LNCaP clone FGC (cell line): ENCODE measurements at regions not wholly inside any gene's neighbourhood (a gene's known extent, or its start where the extent isn't known, plus 50 kb on each side); places are given as distances from the start of the nearest gene placed in this dataset.

Experiments used
- DNase-seq: peaks from one replicate; pipeline ENCODE4 v3.0.0-alpha.2; 2011; ENCODE audit warnings: low read depth
- H3K4me3 ChIP-seq: 2 replicates; pipeline ENCODE4 v1.5.1; 2011; ENCODE audit warnings: mild to moderate bottlenecking, low read depth, low read length, control low read depth
- TF ChIP-seq, protein P1 (sequence below): IDR thresholded peaks from 2 replicates; pipeline ENCODE4 v1.5.1; 2012; ENCODE audit warnings: mild to moderate bottlenecking; ENCODE audit not compliant: control insufficient read depth, insufficient read depth; ENCODE audit errors: extremely low read depth

DNA sequence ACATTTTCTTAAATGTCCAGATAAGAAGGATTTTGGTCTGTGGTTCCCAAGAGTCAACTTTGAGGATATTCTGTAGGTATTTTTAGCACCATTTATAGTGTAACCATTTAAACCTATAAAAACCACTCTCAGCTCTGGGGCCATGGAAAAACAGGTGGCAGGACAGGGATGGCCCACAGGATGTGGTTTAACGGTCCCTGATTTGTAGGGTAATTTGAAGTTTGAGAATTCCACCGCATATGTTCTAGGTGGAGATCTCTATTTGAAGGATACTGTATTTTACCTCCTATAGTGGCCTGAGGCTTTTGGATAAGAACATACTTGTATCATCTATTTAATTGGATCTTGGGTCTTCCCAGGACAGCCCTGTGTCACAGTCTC, 62.4 kb upstream of the IGLL5 start:
- no peak for DNase-seq
- TF ChIP-seq, protein P1, sequence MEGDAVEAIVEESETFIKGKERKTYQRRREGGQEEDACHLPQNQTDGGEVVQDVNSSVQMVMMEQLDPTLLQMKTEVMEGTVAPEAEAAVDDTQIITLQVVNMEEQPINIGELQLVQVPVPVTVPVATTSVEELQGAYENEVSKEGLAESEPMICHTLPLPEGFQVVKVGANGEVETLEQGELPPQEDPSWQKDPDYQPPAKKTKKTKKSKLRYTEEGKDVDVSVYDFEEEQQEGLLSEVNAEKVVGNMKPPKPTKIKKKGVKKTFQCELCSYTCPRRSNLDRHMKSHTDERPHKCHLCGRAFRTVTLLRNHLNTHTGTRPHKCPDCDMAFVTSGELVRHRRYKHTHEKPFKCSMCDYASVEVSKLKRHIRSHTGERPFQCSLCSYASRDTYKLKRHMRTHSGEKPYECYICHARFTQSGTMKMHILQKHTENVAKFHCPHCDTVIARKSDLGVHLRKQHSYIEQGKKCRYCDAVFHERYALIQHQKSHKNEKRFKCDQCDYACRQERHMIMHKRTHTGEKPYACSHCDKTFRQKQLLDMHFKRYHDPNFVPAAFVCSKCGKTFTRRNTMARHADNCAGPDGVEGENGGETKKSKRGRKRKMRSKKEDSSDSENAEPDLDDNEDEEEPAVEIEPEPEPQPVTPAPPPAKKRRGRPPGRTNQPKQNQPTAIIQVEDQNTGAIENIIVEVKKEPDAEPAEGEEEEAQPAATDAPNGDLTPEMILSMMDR, result no peak
- H3K4me3 ChIP-seq, result no peak overlapping the region

DNA sequence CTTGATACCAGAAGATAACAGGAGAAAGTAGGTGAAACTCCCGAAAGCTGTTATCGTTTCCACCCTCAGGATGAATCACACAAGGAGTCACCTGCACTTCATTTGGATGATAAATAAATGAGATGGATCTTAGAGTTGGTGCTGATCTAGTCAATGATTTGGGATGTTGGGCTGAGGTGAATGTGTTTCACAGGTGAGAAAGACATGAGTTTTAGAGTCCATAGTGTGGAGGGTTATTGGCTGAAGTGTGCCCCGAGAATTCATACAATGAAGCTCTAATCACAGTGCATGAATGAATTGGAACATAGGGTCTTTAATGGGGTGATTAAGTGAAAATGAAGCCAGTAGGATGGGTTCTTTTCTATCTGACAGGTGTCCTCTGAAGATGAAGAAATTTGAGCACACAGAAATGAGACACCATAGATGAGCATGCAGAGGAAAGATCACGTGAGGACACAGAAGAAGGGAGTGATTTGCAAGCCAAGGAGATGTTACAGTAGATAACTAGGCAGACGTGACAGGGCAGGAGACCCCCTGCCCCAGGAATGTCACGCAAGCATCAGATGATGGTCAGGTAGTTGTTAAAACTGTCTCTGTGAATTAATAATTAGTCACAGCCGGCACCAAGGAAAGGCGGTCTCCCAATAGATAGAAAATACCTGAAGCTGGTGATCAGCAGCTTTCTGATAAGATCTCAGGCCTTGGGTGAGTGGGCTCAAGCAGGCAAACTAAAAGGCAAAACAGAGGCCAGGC, 60.3 kb upstream of the IGLL5 start:
- H3K4me3 ChIP-seq, result no peak overlapping the region
- DNase-seq, result no peak
- TF ChIP-seq, protein P1, result no peak

DNA sequence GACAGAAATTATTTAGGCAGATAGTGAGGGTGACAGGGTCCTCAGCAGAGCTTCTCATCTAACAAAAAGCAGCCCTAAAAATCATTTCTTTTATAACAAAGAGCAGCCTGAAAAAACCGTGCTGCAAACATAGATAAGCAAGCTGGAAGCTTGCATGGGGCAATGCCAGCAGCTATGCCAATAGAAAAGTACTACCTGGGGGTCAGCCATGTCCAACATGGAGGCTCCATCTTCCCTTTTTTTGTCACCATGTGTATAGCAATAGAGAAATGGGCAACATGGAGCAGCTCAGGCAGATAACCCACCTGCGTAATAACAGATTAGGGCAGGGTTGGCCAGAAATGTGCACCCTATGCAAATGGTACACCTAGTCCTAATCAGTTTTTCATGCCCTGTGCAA, 57.4 kb upstream of the IGLL5 start:
- DNase-seq, result no peak
- TF ChIP-seq, protein P1, result no peak
- H3K4me3 ChIP-seq, result no peak overlapping the region

DNA sequence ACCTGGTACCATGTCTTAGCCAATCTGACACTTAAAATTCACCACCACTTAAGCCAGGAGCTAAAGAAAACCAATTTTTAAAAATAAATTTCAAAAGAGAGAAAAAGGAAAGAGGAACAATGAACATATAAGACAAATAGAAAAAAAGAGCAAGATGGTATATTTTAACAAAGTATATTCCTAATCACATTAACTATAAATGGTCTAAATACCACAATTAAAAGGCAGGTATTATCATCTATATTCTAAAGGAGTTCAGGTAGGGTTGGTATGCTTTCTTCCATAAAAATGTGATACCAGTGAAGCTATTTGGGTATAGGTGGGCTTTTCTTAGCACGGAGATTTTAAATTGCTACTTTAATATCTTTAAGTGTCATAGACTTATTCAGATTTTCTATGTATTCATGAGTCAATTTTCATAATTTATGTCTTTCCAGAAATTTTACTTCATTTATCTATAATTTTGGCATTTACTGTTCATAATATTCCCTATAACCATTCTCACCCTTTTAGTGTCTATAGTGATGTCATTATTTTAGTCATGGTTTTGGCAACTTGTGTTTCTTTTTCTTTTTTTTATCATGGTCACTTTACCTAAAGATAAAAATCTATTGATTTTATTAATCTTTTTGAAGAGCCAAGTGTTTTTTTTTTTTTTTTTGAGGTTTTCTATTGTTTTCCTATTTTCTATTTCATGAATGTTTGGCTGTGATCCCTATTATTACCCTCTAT, 56.5 kb upstream of the IGLL5 start:
- TF ChIP-seq, protein P1, result no peak
- no peak overlapping the region for H3K4me3 ChIP-seq
- no peak for DNase-seq

DNA sequence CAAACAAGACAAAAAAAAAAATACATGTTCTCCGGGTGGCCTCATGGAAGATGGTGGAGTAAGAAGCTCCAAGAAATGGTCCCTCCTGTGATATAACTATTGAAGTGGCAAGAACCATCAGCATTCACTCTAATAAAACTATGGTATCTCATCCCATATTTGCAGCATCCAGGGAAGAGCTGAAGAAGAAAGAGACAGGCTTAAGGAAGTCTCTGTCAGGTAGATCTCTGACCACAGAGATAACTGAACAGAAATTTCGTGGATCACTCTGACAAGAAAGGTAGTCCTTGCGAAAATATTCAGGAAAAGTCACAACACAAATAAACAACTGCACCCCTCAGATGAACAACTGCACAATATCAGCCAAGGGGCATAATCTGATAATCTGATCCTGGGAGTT, 54.6 kb upstream of the IGLL5 start:
- TF ChIP-seq, protein P1, result no peak
- no peak for DNase-seq
- no peak overlapping the region for H3K4me3 ChIP-seq

DNA sequence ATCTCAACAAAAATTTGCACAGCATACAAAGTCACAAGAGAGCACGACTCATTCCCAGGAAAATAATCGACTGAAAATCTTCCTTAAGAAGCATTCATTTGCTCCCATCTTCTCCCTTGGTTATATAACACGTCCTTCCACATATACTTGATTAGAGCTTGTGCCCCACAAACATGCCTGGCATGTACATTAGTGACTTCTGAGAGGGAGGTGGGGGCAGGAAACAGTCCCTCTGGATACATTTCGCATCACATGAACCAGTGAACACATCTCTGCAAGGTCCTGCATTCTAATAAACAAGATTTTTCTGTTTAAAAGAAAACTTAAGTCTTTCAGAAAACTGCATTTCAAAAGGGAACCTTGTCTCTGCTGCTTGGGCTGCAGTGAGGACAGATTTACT, 54.1 kb upstream of the IGLL5 start:
- TF ChIP-seq, protein P1, result no peak
- no peak for DNase-seq
- H3K4me3 ChIP-seq, result no peak overlapping the region
